ENCODE measurements at regions not wholly inside any gene's neighbourhood (a gene's known extent, or its start where the extent isn't known, plus 50 kb on each side); places are given as distances from the start of the nearest gene placed in this dataset.

GRCh38 chr15:47933865-47934264 is 186.9 kb upstream of the SLC24A5 start:
- POLR2A ChIA-PET = no interaction called here
- H3K36me3 ChIP-seq (ENCODE audit: control insufficient read depth, insufficient read depth, low read length) = no peaks in the 10 kb centered on the region
- DNase-seq (ENCODE audit: low read depth, low spot score) (no peak), ATAC-seq (no peak)
- no peaks in the 10 kb centered on the region for H3K9me3 ChIP-seq (ENCODE audit: control insufficient read depth, insufficient read depth, low read depth, low read length)
- H3K27me3 ChIP-seq (ENCODE audit: control insufficient read depth, insufficient read depth, low read length) = no peaks in the 10 kb centered on the region
- H3K4me3 ChIP-seq (ENCODE audit: low read depth in 2 of 2, low read length in 2 of 2) = no peak overlapping the region
- in situ Hi-C loops (cut with HindIII; ENCODE audit: low pct_unique_long_range_greater_than_20kb, low sequenced_read_pairs) = no loop called here
- CTCF ChIA-PET = no interaction called here
- BruUV-seq (replicated peaks) = no TSS peak
- H3K27ac ChIP-seq (ENCODE audit: low read length) = no peak overlapping the region
- TF ChIP-seq REST (IDR thresholded peaks at IDR 0.05; ENCODE audit: insufficient read depth in 1 of 2, low read depth in 2 of 2, low read length in 1 of 2) = no peak
- no peak for TF ChIP-seq CTCF (IDR thresholded peaks at IDR 0.05)
- no peak for TF ChIP-seq POLR2AphosphoS5 (IDR thresholded peaks at IDR 0.05; ENCODE audit: low read depth, low read length)
- TF ChIP-seq SIN3A (IDR thresholded peaks at IDR 0.05; ENCODE audit: borderline replicate concordance, insufficient read depth, low read depth, low read length) = no peak
- no peak for TF ChIP-seq TCF7L2 (IDR thresholded peaks at IDR 0.05; ENCODE audit: low read depth, low read length)
- intact Hi-C loops (cut with micrococcal nuclease; ENCODE audit: unreplicated experiment) = no loop called here
- H3K4me1 ChIP-seq (ENCODE audit: control insufficient read depth, insufficient read depth, low read length) = no peaks in the 10 kb centered on the region

GRCh38 chr15:47934342-47934741 is 186.4 kb upstream of the SLC24A5 start:
- ChIA-PET CTCF (no interaction called here), POLR2A (no interaction called here)
- Histone ChIP-seq H3K4me1 (ENCODE audit: control insufficient read depth, insufficient read depth, low read length) (no peaks in the 10 kb centered on the region), H3K27ac (ENCODE audit: low read length) (no peak overlapping the region), H3K9me3 (ENCODE audit: control insufficient read depth, insufficient read depth, low read depth, low read length) (no peaks in the 10 kb centered on the region), H3K4me3 (ENCODE audit: low read depth in 2 of 2, low read length in 2 of 2) (no peak overlapping the region), H3K27me3 (ENCODE audit: control insufficient read depth, insufficient read depth, low read length) (no peaks in the 10 kb centered on the region), H3K36me3 (ENCODE audit: control insufficient read depth, insufficient read depth, low read length) (no peaks in the 10 kb centered on the region)
- DNase-seq (ENCODE audit: low read depth, low spot score) (no peak), ATAC-seq (no peak)
- TF ChIP-seq SIN3A (IDR thresholded peaks at IDR 0.05; ENCODE audit: borderline replicate concordance, insufficient read depth, low read depth, low read length) = no peak
- TF ChIP-seq REST (IDR thresholded peaks at IDR 0.05; ENCODE audit: insufficient read depth in 1 of 2, low read depth in 2 of 2, low read length in 1 of 2) = no peak
- TF ChIP-seq TCF7L2 (IDR thresholded peaks at IDR 0.05; ENCODE audit: low read depth, low read length) = no peak
- no peak for TF ChIP-seq CTCF (IDR thresholded peaks at IDR 0.05)
- TF ChIP-seq POLR2AphosphoS5 (IDR thresholded peaks at IDR 0.05; ENCODE audit: low read depth, low read length) = no peak
- in situ Hi-C loops (cut with HindIII; ENCODE audit: low pct_unique_long_range_greater_than_20kb, low sequenced_read_pairs) (no loop called here), intact Hi-C loops (cut with micrococcal nuclease; ENCODE audit: unreplicated experiment) (no loop called here)
- BruUV-seq (replicated peaks) = no TSS peak
